Lung (tissue), 11 donors: ENCODE measurements at regions not wholly inside any gene's neighbourhood (a gene's known extent, or its start where the extent isn't known, plus 50 kb on each side); places are given as distances from the start of the nearest gene placed in this dataset.

Experiments
- ATAC-seq: fragments of 200-7000 bp; cut with Tn5 transposase; one replicate; pipeline ENCODE4 v1.9.1; 2020; ENCODE audit warnings: moderate number of reproducible peaks; ENCODE audit not compliant: insufficient read depth, low FRiP score
- DNase-seq, 3 donors: peaks; one replicate each; pipeline ENCODE4 v3.0.0-alpha.2; 2013 to 2017
- H3K27ac ChIP-seq, 2 donors: one replicate each; pipeline ENCODE4 v1.5.1; 2013; ENCODE audit warnings: mild to moderate bottlenecking in 2 of 2, moderate library complexity in 2 of 2, control low read depth in 1 of 2, inconsistent platforms in 1 of 2, low read depth in 1 of 2, low read length in 1 of 2
- H3K27me3 ChIP-seq, 3 donors: one replicate each; pipeline ENCODE4 v1.5.1; 2013; ENCODE audit warnings: low read length in 2 of 3; ENCODE audit not compliant: control insufficient read depth in 3 of 3, insufficient read depth in 3 of 3
- H3K36me3 ChIP-seq, 4 donors: one replicate each; pipeline ENCODE4 v1.5.1; 2013; ENCODE audit warnings: low read length in 4 of 4, mild to moderate bottlenecking in 1 of 4, moderate library complexity in 1 of 4; ENCODE audit not compliant: control insufficient read depth in 4 of 4, insufficient read depth in 4 of 4
- H3K4me1 ChIP-seq, 5 donors: one replicate each; pipeline ENCODE4 v1.5.1; 2013; ENCODE audit warnings: low read length in 5 of 5, mild to moderate bottlenecking in 2 of 5, moderate library complexity in 1 of 5; ENCODE audit not compliant: control insufficient read depth in 5 of 5, insufficient read depth in 5 of 5
- H3K4me3 ChIP-seq: one replicate; pipeline ENCODE4 v1.5.1; 2013; ENCODE audit warnings: mild to moderate bottlenecking, control low read depth, moderate library complexity
- H3K9ac ChIP-seq, 2 donors: one replicate each; pipeline ENCODE4 v1.5.1; 2013; ENCODE audit warnings: low read length in 2 of 2, control low read depth in 1 of 2; ENCODE audit not compliant: insufficient read depth in 1 of 2
- H3K9me3 ChIP-seq, 4 donors: one replicate each; pipeline ENCODE4 v1.5.1; 2013; ENCODE audit warnings: low read length in 3 of 4, mild to moderate bottlenecking in 1 of 4, moderate library complexity in 1 of 4; ENCODE audit not compliant: control insufficient read depth in 4 of 4, insufficient read depth in 3 of 4
- WGBS, 2 donors: extraction: QIAGEN DNeasy Blood & Tissue Kit; methylation state at CpG; one replicate each; pipeline ENCODE4 v1.1.7; 2013; 5-methylcytosine and 5-hydroxymethylcytosine counted together
- TF ChIP-seq, protein P1 (sequence below): IDR thresholded peaks from 2 replicates; pipeline ENCODE4 v1.5.1; 2012; ENCODE audit warnings: mild to moderate bottlenecking; ENCODE audit errors: control extremely low read depth, extremely low read depth
- donor health status: control.
- donor health status: control.
- donor health status: Bipolar disorder and iron deficiency.
- donor health status: healthy.
- donor health status: DM: yes; HTN: yes; CAD: no.

DNA sequence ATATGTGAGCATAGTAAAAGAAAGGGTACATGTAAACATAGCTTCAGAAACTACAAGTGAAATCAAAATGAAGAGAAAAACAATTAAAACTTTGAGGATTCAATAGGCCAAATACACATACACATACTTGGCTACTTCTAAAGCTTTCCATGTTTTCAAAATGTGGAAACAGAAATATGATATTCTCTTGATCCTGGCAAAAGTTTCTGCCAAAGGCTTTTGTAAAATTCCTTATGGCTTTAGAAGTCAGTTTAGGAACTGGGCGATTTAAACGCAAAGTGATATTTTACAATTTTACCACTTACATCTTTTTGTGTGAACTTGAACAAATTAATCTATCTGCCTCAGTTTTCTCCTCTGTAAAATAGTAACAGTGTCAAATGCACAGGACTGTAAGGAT, 756.4 kb downstream of the C12orf50 start:
- TF ChIP-seq, protein P1, sequence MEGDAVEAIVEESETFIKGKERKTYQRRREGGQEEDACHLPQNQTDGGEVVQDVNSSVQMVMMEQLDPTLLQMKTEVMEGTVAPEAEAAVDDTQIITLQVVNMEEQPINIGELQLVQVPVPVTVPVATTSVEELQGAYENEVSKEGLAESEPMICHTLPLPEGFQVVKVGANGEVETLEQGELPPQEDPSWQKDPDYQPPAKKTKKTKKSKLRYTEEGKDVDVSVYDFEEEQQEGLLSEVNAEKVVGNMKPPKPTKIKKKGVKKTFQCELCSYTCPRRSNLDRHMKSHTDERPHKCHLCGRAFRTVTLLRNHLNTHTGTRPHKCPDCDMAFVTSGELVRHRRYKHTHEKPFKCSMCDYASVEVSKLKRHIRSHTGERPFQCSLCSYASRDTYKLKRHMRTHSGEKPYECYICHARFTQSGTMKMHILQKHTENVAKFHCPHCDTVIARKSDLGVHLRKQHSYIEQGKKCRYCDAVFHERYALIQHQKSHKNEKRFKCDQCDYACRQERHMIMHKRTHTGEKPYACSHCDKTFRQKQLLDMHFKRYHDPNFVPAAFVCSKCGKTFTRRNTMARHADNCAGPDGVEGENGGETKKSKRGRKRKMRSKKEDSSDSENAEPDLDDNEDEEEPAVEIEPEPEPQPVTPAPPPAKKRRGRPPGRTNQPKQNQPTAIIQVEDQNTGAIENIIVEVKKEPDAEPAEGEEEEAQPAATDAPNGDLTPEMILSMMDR: no peak
- Histone ChIP-seq H3K9me3 (no peaks in the 10 kb centered on the region), H3K4me1 (peaks cover 0 to 3% (median 0%) of the 10 kb centered on the region in 5 donors), H3K27ac (no peak overlapping the region), H3K36me3 (no peaks in the 10 kb centered on the region), H3K27me3 (no peaks in the 10 kb centered on the region), H3K4me3 (no peak overlapping the region), H3K9ac (no peak overlapping the region)
- WGBS, 2 donors: 77 to 94% methylated on average over 2 of the region's 2 CpGs
- DNase-seq (peak in 1 of 3 donors; percentile 29), ATAC-seq (no peak)

DNA sequence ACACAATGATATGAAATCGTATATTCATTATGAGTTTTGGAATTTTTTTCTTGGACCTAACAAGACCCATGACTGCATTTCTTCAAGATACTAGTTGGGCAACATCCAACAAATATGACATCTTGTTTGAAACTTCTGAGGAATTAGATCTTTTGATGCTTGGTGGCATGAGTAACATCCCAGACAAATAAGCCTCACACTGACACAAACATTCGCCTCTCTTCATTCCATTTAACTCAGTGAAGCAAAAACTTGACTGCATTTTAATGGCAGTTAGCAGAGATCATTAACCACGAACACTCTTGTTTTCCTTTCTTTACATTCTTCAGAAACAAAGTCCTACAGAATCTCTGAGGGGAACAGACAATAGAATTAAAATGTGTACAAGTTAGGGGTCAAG, 758.3 kb downstream of the C12orf50 start:
- TF ChIP-seq, protein P1: no peak
- DNase-seq (peak in 2 of 3 donors; percentile 57 to 61), ATAC-seq (no peak)
- 66 to 75% methylated on average over 3 of the region's 3 CpGs for WGBS, 2 donors
- no peaks in the 10 kb centered on the region for H3K27me3 ChIP-seq
- H3K4me1 ChIP-seq: peaks cover 0 to 3% (median 0%) of the 10 kb centered on the region in 5 donors
- no peaks in the 10 kb centered on the region for H3K9me3 ChIP-seq
- no peak overlapping the region for H3K27ac ChIP-seq
- H3K4me3 ChIP-seq: no peak overlapping the region
- no peak overlapping the region for H3K9ac ChIP-seq
- H3K36me3 ChIP-seq: no peaks in the 10 kb centered on the region

DNA sequence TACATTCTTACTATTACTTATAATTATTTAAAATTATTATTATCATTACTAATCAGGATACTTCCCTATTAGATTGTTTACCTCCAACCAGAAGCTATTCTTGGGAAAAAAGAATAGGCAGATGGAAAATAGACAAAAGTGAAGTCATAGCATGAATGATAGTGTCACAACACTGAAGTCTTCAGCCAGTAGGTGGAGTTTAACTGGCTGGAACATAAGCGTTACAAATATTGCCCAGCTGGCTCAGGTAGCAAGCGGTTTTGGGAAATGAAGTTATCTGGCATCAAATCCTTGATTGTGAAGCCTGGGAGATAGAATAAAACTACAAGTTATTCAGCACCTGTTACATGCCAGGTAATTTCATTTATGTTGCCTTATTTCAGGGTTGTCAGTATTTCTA, 762.9 kb downstream of the C12orf50 start:
- H3K4me3 ChIP-seq: no peak overlapping the region
- ATAC-seq: no peak
- WGBS, 2 donors: 69 to 70% methylated on average over 2 of the region's 2 CpGs

DNA sequence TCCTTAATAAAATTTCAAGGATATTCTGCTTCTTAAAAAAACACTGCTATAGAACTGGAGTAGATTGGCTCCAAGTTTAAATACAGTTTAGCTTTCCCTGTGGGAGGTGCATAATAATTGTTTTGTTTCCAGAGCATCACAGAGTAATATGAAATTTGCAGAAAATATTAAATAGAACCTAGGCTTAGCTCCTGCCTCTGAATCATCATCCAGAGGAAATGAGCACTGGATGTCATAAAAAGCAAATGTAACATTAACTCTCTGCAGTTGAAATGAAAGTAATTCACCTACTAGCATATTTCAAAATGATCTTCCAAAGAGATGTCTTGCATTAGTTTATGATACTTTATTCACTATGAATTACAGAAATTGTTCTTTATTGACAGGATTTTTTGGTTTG, 769.8 kb downstream of the C12orf50 start:
- ATAC-seq (no peak), DNase-seq (no peak)
- Histone ChIP-seq H3K36me3 (no peaks in the 10 kb centered on the region), H3K27me3 (no peaks in the 10 kb centered on the region), H3K27ac (no peak overlapping the region), H3K9ac (no peak overlapping the region), H3K4me3 (no peak overlapping the region), H3K4me1 (no peaks in the 10 kb centered on the region), H3K9me3 (no peaks in the 10 kb centered on the region)
- TF ChIP-seq, protein P1: no peak

More for the DNA sequence above, 762.9 kb downstream of the C12orf50 start:
- no peaks in the 10 kb centered on the region for H3K27me3 ChIP-seq
- H3K27ac ChIP-seq: no peak overlapping the region
- no peak overlapping the region for H3K9ac ChIP-seq
- H3K9me3 ChIP-seq: no peaks in the 10 kb centered on the region
- H3K4me1 ChIP-seq: peaks cover 0 to 3% (median 0%) of the 10 kb centered on the region in 5 donors
- H3K36me3 ChIP-seq: no peaks in the 10 kb centered on the region
- no peak for DNase-seq
- TF ChIP-seq, protein P1: no peak
